GM19035 (cell line): ENCODE measurements at regions not wholly inside any gene's neighbourhood (a gene's known extent, or its start where the extent isn't known, plus 50 kb on each side); places are given as distances from the start of the nearest gene placed in this dataset.
"Not testable (repeated sequence)": the region's sequence is repeated elsewhere in the genome, so short reads cannot be mapped to it uniquely, and the experiment has no call there.

ENCODE experiments used
- ATAC-seq: cut with Tn5 transposase; IDR thresholded peaks from one replicate; pipeline ENCODE4 v1.9.1; 2021; ENCODE audit not compliant: unreplicated experiment

- ATAC-seq, result no peak
Observed at GRCh38 chr10:114729103-114729659, 71.1 kb upstream of the ABLIM1 start.

GRCh38 chr10:114730291-114730690 lies 72.2 kb upstream of the ABLIM1 start:
- ATAC-seq, result no peak

DNA sequence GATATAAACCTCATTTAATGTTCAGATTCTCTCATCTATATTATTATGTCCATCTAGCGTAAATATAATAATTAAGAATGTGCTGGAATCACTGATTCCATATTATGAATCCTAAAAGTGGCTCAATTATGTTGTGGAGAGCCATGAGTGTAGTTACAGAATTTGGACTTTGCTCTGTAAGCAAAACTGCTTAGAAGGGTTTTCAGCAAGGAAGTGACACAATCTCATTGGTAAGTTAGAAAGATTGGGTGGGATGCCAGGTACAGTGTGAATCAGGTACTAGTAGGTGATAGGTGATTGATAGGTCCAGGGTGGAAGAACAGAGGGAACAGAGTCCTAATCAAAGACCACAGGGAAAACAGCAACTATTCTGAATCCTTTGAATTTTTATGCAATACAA lies 74.9 kb upstream of the ABLIM1 start:
- ATAC-seq, result no peak

- no peak for ATAC-seq
Observed at GRCh38 chr10:114735946-114736345, 77.9 kb upstream of the ABLIM1 start.

DNA sequence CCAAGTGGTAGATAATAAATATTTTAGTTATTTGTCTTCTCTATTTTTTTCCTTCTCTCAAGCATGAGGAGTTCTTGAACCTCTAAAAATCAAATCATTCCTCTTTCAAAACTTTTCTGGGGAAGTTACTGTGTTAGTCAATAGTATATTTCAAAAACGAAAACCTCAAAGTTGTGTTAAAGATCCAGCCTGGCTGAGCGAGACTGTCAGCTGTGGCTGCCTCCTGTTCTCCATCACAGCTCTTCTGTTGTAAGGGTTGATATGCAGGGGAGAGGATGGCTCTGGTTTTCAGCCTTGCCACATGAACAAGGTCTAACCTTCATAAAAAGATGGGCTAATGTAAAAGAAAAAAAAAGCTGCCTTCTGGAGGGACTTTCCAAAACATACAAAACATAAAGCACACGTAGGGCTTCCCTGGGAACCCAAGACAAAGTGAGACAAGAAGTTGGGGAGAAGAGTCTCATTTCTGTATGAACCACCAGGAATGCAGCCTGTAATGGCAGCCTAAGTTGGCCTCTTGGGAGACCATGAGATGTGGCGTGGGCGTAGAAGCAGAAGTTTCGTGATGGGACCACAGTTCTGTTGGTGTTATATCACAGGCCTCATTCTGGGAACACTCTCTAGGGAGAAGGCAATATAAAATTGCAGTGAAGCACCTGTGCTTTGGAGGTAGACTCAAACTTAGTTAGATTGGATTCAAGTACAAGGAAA lies 77.9 kb upstream of the FHIP2A start:
- no peak for ATAC-seq

GRCh38 chr10:114746531-114746930 lies 75.0 kb upstream of the FHIP2A start:
- ATAC-seq, result no peak

GRCh38 chr10:114748241-114748640 lies 73.3 kb upstream of the FHIP2A start:
- ATAC-seq, result no peak

- no peak for ATAC-seq
Observed at GRCh38 chr10:114749014-114749413, 72.6 kb upstream of the FHIP2A start.

- no peak for ATAC-seq
Observed at GRCh38 chr10:114749510-114749909, 72.1 kb upstream of the FHIP2A start.

GRCh38 chr10:114751856-114752255 lies 69.7 kb upstream of the FHIP2A start:
- ATAC-seq, result no peak

- not testable (repeated sequence) for ATAC-seq
Observed at GRCh38 chr10:114752570-114752969, 69.0 kb upstream of the FHIP2A start.

GRCh38 chr10:114753126-114753525 lies 68.5 kb upstream of the FHIP2A start:
- no peak for ATAC-seq

DNA sequence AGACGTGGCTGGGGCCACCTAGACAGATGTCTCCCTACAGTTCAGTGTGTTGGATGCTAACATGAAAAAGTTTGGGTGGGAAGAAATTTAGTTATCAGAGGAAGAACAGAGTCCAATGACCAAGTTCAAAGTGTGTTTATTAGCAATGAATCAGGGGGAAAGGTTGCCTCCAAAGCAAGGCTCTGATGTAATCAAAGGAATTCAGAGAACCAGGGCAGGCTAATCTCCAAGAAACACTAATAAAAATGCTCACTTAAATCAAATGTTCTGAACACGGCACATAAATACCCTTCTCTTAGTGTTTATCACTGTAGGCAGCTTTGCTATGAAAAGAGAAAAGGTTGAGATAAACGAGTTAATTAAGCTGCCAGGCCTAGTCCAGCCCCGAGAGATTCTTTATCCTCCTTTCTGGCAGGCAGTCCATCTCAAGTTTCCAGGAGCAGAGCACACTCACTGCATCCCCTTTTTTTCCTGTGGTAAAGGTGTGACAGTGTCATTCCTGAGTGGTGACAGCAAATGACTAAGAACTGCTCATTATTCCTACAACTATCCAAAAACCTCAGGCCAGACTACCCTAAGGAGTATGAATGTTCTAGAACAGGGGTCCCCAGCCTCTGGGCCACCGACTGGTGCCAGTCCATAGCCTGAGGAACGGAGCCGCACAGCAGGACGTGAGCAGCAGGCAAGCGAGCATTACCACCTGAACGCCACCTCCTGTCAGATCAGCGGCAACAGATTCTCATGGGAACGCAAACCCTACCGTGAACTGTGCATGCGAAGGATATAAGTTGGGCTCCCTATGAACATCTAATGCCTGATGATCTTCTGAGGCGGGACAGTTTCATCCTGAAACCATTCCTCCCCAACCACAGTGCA lies 66.9 kb upstream of the FHIP2A start:
- ATAC-seq, result no peak

DNA sequence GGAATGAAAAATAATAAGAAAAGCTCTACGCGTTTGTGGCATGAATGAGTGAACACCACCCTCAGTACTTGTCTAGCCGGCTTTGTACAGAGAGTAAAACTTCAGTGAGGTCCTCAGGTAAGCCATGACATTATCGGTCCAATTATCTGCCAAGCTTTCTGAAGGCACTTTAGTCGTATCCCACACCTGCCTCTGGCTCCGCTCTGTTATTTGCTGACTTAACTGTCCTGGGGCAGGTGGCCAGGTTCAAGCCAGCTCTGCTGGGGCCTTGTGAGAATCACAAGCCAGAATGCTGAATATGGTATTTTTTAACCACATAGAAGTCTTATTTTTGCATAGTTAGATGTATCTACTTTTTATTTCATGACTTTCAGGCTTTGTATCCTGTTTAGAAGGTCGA lies 66.0 kb upstream of the FHIP2A start:
- no peak for ATAC-seq

- ATAC-seq, result no peak
Observed at GRCh38 chr10:114758331-114758730, 63.2 kb upstream of the FHIP2A start.

DNA sequence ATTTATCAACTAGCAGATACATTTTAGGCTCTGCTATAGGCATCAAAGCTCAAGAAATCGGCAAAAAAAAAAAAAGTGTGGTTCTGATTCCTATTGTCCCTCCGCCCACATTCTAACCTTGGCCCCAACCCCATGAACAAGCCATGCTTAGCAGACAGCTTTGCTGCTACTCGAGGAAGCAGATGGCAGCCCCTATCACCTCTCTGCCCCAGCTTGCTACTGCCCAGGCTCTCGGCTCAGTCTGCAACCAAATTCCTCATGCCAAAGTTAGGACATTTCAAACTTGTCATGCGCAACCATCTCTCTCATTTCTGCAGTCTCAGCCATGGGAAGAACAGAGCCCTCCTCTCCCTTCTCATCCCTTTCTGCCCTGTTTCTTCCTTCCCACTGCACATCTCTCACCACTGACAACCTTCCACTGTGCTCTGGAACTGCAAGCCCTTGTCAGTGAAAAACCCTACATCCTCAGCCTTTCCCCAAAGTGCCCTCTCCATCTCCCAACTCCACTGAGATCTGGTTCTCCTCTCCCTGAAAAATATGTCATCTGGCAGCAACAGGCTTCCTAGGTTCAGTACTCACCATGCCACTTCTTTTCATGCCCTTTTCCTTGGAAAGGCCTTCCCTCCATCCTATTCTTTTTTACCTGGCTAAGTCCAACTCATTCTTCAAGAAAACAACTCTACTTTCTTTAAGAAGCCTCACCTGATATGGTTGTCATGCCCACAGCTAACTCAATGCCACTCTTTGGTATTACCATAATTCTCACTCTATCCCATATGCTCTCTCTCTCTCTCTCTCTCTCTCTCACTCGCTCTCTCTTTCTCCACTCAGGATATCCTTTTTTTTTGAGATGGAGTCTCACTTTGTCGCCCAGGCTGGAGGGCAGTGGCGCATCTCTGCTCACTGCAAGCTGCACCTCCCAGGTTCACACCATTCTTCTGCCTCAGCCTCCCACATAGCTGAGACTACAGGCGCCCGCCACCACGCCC lies 60.1 kb upstream of the FHIP2A start:
- no peak for ATAC-seq

GRCh38 chr10:114762811-114763210 lies 58.8 kb upstream of the FHIP2A start:
- no peak for ATAC-seq

- no peak for ATAC-seq
Observed at GRCh38 chr10:114764656-114765055, 56.9 kb upstream of the FHIP2A start.

GRCh38 chr10:114766470-114766869 lies 55.1 kb upstream of the FHIP2A start:
- ATAC-seq, result no peak

DNA sequence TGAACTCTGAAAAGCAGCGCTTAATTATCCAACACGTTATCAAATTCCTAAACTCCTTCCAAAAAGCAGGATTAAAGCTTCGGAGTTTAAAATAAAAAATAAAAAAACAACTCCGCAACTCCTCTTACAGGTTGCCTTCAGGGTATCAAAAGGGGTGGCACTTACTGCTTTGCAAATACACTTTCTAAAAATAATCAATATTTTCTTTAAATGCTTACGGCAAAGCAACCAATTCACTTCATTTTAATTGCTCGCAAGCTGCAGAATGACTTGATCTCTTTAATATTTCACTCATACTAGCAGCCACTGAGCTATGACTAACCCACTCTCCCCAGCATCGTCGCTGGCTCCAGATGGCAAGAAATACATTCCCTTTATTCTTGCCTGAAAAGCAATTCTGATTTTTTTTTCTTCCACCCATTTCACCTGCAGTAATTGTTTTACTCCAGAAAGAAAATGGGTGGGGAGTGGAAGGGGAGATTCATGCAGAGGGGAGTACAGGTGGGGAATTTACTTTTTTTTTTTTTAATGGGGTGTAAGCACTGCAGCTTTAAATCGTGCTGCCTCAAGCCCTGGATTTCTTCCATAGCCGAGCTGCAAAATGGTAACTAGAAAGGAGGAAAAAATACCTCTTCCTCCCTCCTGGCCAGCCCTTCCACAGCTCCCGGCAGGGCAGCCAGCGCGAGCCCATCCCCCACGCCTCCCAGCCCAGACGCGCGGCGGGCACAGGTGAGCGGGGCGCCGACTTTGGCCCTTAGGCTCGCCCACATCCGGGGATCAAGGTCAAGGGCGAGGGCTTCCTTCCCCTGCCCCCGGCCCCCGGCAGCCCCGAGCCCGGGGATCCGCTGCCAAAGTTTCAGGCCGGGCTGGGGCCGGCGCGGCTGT lies 54.2 kb upstream of the FHIP2A start:
- ATAC-seq, result peak; percentile 48
